NCI-H748 (cell line): ENCODE measurements at regions not wholly inside any gene's neighbourhood (a gene's known extent, or its start where the extent isn't known, plus 50 kb on each side); places are given as distances from the start of the nearest gene placed in this dataset.

Experiments
- DNase-seq: peaks from one replicate; lab custom pipeline; 2025; ENCODE audit not compliant: unreplicated experiment; lab: John Stamatoyannopoulos, UW

GRCh38 chr4:56099378-56099786 is 150.6 kb downstream of the CEP135 start:
- DNase-seq: no peak

- no peak for DNase-seq
These were observed 144.8 kb downstream of the CEP135 start for GRCh38 chr4:56093576-56093975.

DNA sequence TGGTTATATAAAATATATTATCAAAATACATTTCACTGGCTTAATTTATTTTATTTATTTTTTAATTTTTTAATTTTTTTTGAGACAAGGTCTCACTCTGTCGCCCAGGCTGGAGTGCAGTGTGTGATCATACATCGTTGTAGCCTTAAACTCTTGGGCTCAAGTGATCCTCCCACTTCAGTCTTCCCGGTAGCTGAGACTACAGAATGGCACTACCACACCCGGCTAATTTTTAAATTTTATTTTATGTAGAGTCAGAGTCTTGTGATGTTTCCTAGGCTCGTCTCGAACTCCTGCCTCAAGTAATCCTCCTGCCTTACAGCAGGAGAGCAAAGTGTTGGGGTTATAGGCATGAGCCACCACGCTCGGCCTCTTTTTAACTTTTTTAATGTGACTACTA is 143.8 kb downstream of the CEP135 start:
- no peak for DNase-seq

DNA sequence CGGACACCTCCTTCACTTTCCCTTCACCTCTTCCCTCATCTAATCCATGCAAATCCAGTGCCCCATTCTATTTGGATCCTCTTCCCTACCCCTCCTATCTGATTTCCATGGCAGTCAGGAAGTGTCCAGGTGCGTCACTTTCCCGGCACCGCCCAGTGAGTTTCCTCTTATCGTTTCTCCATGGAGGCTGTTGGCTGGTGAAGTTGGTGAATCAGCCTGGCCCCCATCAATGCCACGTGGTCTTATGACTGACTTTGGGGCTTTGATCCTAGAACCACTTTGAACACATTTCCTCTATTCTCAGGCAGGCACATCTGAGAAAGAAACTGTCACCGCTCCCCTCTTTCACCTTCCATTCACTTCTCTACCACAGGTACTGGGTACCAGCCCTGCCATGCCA is 137.8 kb downstream of the CEP135 start:
- peak; percentile 55 for DNase-seq

DNA sequence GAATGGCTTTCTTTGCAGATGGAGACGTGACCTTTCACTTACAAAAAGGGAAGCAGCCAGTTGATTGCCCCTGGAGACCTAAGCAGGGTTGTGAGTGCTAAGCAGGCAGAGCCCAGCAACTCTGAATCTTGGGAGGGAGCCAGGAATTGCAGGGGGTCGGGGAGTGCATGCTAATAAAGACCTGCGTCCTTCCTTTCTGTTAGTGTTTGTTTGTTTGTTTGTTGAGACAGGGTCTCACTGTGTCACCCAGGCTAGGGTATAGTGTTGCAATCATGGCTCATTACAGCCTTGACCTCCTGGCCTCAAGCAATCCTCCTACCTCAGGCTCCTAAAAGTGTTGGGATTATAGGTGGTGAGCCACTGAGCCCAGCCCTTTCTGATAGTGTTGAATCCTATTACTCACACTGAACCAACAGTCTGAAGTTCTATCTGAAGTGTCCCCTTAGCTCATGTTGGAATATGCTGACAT is 137.4 kb downstream of the CEP135 start:
- DNase-seq: peak; percentile 73

GRCh38 chr4:56085275-56085674 is 136.5 kb downstream of the CEP135 start:
- no peak for DNase-seq

GRCh38 chr4:56084851-56085250 is 136.1 kb downstream of the CEP135 start:
- DNase-seq: no peak
